ENCODE measurements at regions not wholly inside any gene's neighbourhood (a gene's known extent, or its start where the extent isn't known, plus 50 kb on each side); places are given as distances from the start of the nearest gene placed in this dataset.

DNA sequence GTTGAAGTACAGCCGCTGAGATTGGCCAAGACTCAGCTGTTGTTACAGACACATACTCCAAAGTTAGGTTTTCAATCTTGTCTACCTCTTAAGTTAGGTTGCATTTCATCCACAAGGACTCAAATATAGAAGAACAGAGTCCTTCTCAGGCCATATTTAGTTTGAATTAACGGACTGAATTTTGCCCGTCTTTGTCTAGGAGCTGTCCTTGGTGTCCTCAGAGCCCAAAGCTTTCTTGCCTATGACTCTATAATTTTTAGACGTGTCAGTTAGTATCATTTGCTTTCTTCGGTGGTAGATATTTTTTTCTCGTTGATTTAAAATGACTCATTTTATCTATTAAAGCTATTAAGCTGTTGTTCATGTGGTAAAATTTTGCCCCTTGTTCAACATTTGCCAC, 403.2 kb downstream of the HS3ST3B1 start:
- TF ChIP-seq CTCF (IDR thresholded peaks at IDR 0.05; ENCODE audit: poor library complexity), result no peak
- no peak for TF ChIP-seq EZH2 (IDR thresholded peaks at IDR 0.05; ENCODE audit: borderline replicate concordance)

Measured in hepatocyte (in vitro differentiated cells).